H9 (cell line): ENCODE measurements at regions not wholly inside any gene's neighbourhood (a gene's known extent, or its start where the extent isn't known, plus 50 kb on each side); places are given as distances from the start of the nearest gene placed in this dataset.

Source experiments
- DNase-seq: peaks from one replicate; pipeline ENCODE4 v3.0.0-alpha.2; 2017
- H2AFZ ChIP-seq: one replicate; pipeline ENCODE4 v1.6.1; 2013; ENCODE audit warnings: mild to moderate bottlenecking, low read length, control low read depth, moderate library complexity
- H2AK5ac ChIP-seq: 2 replicates; pipeline ENCODE4 v1.6.1; 2013; ENCODE audit warnings: low read length, control low read depth, mixed read lengths; ENCODE audit not compliant: insufficient read length
- H2BK120ac ChIP-seq: one replicate; pipeline ENCODE4 v1.6.1; 2013; ENCODE audit warnings: low read depth, mild to moderate bottlenecking, low read length, control low read depth, inconsistent platforms; ENCODE audit not compliant: poor library complexity, severe bottlenecking
- H2BK12ac ChIP-seq: 2 replicates; pipeline ENCODE4 v1.6.1; 2013; ENCODE audit warnings: low read length, control low read depth, mixed read lengths, low read depth; ENCODE audit not compliant: insufficient read length
- H2BK15ac ChIP-seq: 2 replicates; pipeline ENCODE4 v1.6.1; 2013; ENCODE audit warnings: low read depth, low read length, control low read depth
- H2BK20ac ChIP-seq: one replicate; pipeline ENCODE4 v1.6.1; 2013; ENCODE audit warnings: low read depth, mild to moderate bottlenecking, low read length, control low read depth, inconsistent platforms; ENCODE audit not compliant: poor library complexity, severe bottlenecking
- H2BK5ac ChIP-seq: 2 replicates; pipeline ENCODE4 v1.6.1; 2013; ENCODE audit warnings: low read length, control low read depth, mixed read lengths; ENCODE audit not compliant: insufficient read length
- H3K14ac ChIP-seq: 2 replicates; pipeline ENCODE4 v1.6.1; 2013; ENCODE audit warnings: low read length, control low read depth; ENCODE audit not compliant: insufficient read depth
- H3K18ac ChIP-seq: 2 replicates; pipeline ENCODE4 v1.6.1; 2013; ENCODE audit warnings: low read depth, mild to moderate bottlenecking, mixed read lengths, low read length, control low read depth; ENCODE audit not compliant: insufficient read length
- H3K23ac ChIP-seq: 2 replicates; pipeline ENCODE4 v1.6.1; 2013; ENCODE audit warnings: low read length, control low read depth, mixed read lengths, low read depth; ENCODE audit not compliant: insufficient read length
- H3K23me2 ChIP-seq: 2 replicates; pipeline ENCODE4 v1.6.1; 2013; ENCODE audit warnings: low read depth, mild to moderate bottlenecking, mixed read lengths, low read length, control low read depth; ENCODE audit not compliant: insufficient read length, poor library complexity, severe bottlenecking
- H3K27ac ChIP-seq: 2 replicates; pipeline ENCODE4 v1.5.1; 2013; ENCODE audit warnings: low read length, control low read depth, mixed read lengths, low read depth; ENCODE audit not compliant: insufficient read length
- H3K27me3 ChIP-seq: 2 replicates; pipeline ENCODE4 v1.6.1; 2013; ENCODE audit warnings: low read length, control low read depth, inconsistent platforms; ENCODE audit not compliant: insufficient read depth
- H3K4ac ChIP-seq: 2 replicates; pipeline ENCODE4 v1.6.1; 2013; ENCODE audit warnings: low read depth, mild to moderate bottlenecking, control low read depth, inconsistent platforms, low read length, moderate library complexity
- H3K4me1 ChIP-seq: 2 replicates; pipeline ENCODE4 v1.6.1; 2013; ENCODE audit warnings: low read length, control low read depth, inconsistent platforms; ENCODE audit not compliant: insufficient read depth
- H3K4me2 ChIP-seq: 2 replicates; pipeline ENCODE4 v1.6.1; 2013; ENCODE audit warnings: low read length, control low read depth, mixed read lengths; ENCODE audit not compliant: insufficient read length, insufficient read depth
- H3K56ac ChIP-seq: 2 replicates; pipeline ENCODE4 v1.6.1; 2013; ENCODE audit warnings: low read depth, mild to moderate bottlenecking, mixed read lengths, low read length, control low read depth; ENCODE audit not compliant: insufficient read length
- H3K79me1 ChIP-seq: 2 replicates; pipeline ENCODE4 v1.6.1; 2013; ENCODE audit warnings: low read depth, mild to moderate bottlenecking, moderate library complexity, low read length, control low read depth, inconsistent platforms; ENCODE audit not compliant: insufficient read depth, poor library complexity, severe bottlenecking
- H3K79me2 ChIP-seq: 2 replicates; pipeline ENCODE4 v1.6.1; 2013; ENCODE audit warnings: low read length, control low read depth, inconsistent platforms; ENCODE audit not compliant: insufficient read depth
- H3K9ac ChIP-seq: 2 replicates; pipeline ENCODE4 v1.6.1; 2013; ENCODE audit warnings: low read length, control low read depth, mixed read lengths; ENCODE audit not compliant: insufficient read length; ENCODE audit errors: extremely low read depth
- H3K9me3 ChIP-seq: one replicate; pipeline ENCODE4 v1.6.1; 2013; ENCODE audit warnings: low read depth, low read length, inconsistent platforms; ENCODE audit not compliant: control insufficient read depth
- H3T11ph ChIP-seq: one replicate; pipeline ENCODE4 v1.6.1; 2013; ENCODE audit warnings: mild to moderate bottlenecking, low read length, control low read depth, inconsistent platforms
- H4K20me1 ChIP-seq: one replicate; pipeline ENCODE4 v1.6.1; 2013; ENCODE audit not compliant: control insufficient read depth, insufficient read length, insufficient read depth
- H4K5ac ChIP-seq: 2 replicates; pipeline ENCODE4 v1.6.1; 2013; ENCODE audit warnings: low read depth, mild to moderate bottlenecking, mixed read lengths, low read length, control low read depth; ENCODE audit not compliant: insufficient read length
- H4K8ac ChIP-seq: replicated peaks from 2 replicates; pipeline ENCODE4 v1.6.1; 2013; ENCODE audit warnings: low read length, control low read depth, mixed read lengths, low read depth; ENCODE audit not compliant: insufficient read length
- H4K91ac ChIP-seq: 2 replicates; pipeline ENCODE4 v1.6.1; 2013; ENCODE audit warnings: low read depth, mild to moderate bottlenecking, moderate library complexity, mixed read lengths, low read length, control low read depth; ENCODE audit not compliant: insufficient read length
- H3K27ac Mint-ChIP-seq, 3 experiments: 2 replicates in 2 of 3; 3 replicates in 1 of 3; pipeline ENCODE4 v1.8.0; 2020 to 2021; ENCODE audit warnings: mixed read lengths in 3 of 3, mild to moderate bottlenecking in 1 of 3, moderate library complexity in 1 of 3
- H3K27me3 Mint-ChIP-seq: 2 replicates; pipeline ENCODE4 v1.8.0; 2021; ENCODE audit warnings: low read depth, mild to moderate bottlenecking, moderate library complexity, mixed read lengths
- H3K36me3 Mint-ChIP-seq, 3 experiments: 2 replicates in 2 of 3; 3 replicates in 1 of 3; pipeline ENCODE4 v1.8.0; 2020 to 2021; ENCODE audit warnings: low read depth in 3 of 3, mixed read lengths in 3 of 3; ENCODE audit not compliant: insufficient read depth in 1 of 3
- H3K4me1 Mint-ChIP-seq, 2 experiments: 2 replicates each; pipeline ENCODE4 v1.8.0; 2020; ENCODE audit warnings: mixed read lengths in 2 of 2
- H3K4me3 Mint-ChIP-seq, 2 experiments: 2 replicates in 1 of 2; 3 replicates in 1 of 2; pipeline ENCODE4 v1.8.0; 2020 to 2021; ENCODE audit warnings: mild to moderate bottlenecking in 2 of 2, mixed read lengths in 2 of 2, moderate library complexity in 1 of 2
- H3K9me3 Mint-ChIP-seq, 2 experiments: 2 replicates in 1 of 2; 3 replicates in 1 of 2; pipeline ENCODE4 v1.8.0; 2020; ENCODE audit warnings: mild to moderate bottlenecking in 2 of 2, mixed read lengths in 2 of 2, moderate library complexity in 1 of 2
- TF ChIP-seq, protein P1 (sequence below): fragments of 200-600 bp; sonication (generic); conservative IDR thresholded peaks from 3 replicates; pipeline ENCODE4 v1.8.0; 2021; ENCODE audit warnings: antibody characterized with exemption, mild to moderate bottlenecking

DNA sequence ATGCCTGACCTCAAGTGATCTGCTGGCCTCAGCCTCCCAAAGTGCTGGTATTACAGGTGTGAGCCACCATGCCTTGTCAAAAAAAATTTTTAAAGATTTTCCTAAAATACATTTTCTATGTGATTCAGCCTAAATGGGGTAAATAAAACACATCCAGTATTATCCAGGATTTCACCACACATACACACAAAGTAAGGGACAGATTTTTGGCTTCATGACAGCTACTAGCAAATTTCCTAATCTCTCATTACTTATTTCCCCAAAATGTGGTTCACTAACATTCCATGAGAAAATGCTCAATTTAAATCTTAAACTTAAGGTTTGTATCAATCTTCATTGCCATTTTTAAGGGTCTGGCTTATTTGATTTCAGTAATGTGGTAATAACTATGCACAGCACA, 348.5 kb upstream of the INTU start:
- H3K23ac ChIP-seq: no peak overlapping the region
- H4K5ac ChIP-seq: no peak overlapping the region
- TF ChIP-seq, protein P1, sequence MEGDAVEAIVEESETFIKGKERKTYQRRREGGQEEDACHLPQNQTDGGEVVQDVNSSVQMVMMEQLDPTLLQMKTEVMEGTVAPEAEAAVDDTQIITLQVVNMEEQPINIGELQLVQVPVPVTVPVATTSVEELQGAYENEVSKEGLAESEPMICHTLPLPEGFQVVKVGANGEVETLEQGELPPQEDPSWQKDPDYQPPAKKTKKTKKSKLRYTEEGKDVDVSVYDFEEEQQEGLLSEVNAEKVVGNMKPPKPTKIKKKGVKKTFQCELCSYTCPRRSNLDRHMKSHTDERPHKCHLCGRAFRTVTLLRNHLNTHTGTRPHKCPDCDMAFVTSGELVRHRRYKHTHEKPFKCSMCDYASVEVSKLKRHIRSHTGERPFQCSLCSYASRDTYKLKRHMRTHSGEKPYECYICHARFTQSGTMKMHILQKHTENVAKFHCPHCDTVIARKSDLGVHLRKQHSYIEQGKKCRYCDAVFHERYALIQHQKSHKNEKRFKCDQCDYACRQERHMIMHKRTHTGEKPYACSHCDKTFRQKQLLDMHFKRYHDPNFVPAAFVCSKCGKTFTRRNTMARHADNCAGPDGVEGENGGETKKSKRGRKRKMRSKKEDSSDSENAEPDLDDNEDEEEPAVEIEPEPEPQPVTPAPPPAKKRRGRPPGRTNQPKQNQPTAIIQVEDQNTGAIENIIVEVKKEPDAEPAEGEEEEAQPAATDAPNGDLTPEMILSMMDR: no peak
- no peak overlapping the region for H3K14ac ChIP-seq
- H2BK15ac ChIP-seq: no peak overlapping the region
- H2BK20ac ChIP-seq: no peak overlapping the region
- H2BK12ac ChIP-seq: no peak overlapping the region
- no peak overlapping the region for H2BK120ac ChIP-seq
- H3K79me2 ChIP-seq: no peaks in the 10 kb centered on the region
- H3K4me2 ChIP-seq: no peak overlapping the region
- H4K20me1 ChIP-seq: no peaks in the 10 kb centered on the region
- H4K8ac ChIP-seq: no peak overlapping the region
- H3K4me1 ChIP-seq: no peaks in the 10 kb centered on the region
- H3K27ac Mint-ChIP-seq: no peak overlapping the region
- no peak overlapping the region for H2AK5ac ChIP-seq
- no peaks in the 10 kb centered on the region for H3K9me3 ChIP-seq
- no peak overlapping the region for H3T11ph ChIP-seq
- H3K36me3 Mint-ChIP-seq: no peaks in the 10 kb centered on the region
- no peak overlapping the region for H3K4me3 Mint-ChIP-seq
- no peaks in the 10 kb centered on the region for H3K27me3 Mint-ChIP-seq
- no peak overlapping the region for H2AFZ ChIP-seq
- no peak for DNase-seq
- H4K91ac ChIP-seq: no peak overlapping the region
- no peak overlapping the region for H2BK5ac ChIP-seq
- no peak overlapping the region for H3K9ac ChIP-seq
- H3K18ac ChIP-seq: no peak overlapping the region
- H3K79me1 ChIP-seq: no peaks in the 10 kb centered on the region
- H3K56ac ChIP-seq: no peak overlapping the region
- no peaks in the 10 kb centered on the region for H3K23me2 ChIP-seq
- peaks cover 0 to 7% of the 10 kb centered on the region in 2 experiments; a peak in 3 of 5 replicates for H3K9me3 Mint-ChIP-seq
- no peaks in the 10 kb centered on the region for H3K27me3 ChIP-seq
- H3K4me1 Mint-ChIP-seq: no peaks in the 10 kb centered on the region
- H3K4ac ChIP-seq: no peak overlapping the region
- no peak overlapping the region for H3K27ac ChIP-seq
